Activated CD8-positive, alpha-beta memory T cell treated with anti-CD3 and anti-CD28 coated beads for 24 hours (primary cell): ENCODE measurements at regions not wholly inside any gene's neighbourhood (a gene's known extent, or its start where the extent isn't known, plus 50 kb on each side); places are given as distances from the start of the nearest gene placed in this dataset.
"Not testable (repeated sequence)": the region's sequence is repeated elsewhere in the genome, so short reads cannot be mapped to it uniquely, and the experiment has no call there.

Experiments used
- DNase-seq: peaks from one replicate; pipeline ENCODE4 v3.0.0-alpha.2; 2020

- DNase-seq, result no peak
Measured at GRCh38 chr6:15089569-15090144, 156.2 kb upstream of the JARID2 start.

DNA sequence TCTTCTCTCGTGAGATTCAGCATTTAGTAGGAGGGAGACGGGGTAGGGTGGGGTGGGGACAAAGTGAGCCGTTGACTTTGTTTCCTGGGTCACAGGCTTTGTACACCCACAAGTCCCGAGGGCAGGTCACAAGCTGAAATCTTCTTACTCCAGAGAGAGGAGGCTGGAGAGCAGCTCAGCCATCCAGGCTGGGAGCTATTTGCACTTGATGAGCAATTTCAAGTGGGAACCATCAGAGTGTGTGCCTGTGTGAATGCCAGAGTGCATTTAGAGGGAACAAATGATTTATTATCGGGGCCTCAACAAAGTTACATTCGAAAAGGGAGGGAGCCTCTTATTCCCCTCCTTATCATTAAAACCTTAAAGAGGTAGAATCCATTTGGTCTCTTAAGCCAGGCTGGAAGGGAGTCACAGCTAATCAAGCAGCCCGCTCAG lies 155.7 kb upstream of the JARID2 start:
- DNase-seq, result no peak

GRCh38 chr6:15090745-15091384 lies 155.0 kb upstream of the JARID2 start:
- no peak for DNase-seq

GRCh38 chr6:15096894-15097837 lies 148.7 kb upstream of the JARID2 start:
- DNase-seq, result no peak

DNA sequence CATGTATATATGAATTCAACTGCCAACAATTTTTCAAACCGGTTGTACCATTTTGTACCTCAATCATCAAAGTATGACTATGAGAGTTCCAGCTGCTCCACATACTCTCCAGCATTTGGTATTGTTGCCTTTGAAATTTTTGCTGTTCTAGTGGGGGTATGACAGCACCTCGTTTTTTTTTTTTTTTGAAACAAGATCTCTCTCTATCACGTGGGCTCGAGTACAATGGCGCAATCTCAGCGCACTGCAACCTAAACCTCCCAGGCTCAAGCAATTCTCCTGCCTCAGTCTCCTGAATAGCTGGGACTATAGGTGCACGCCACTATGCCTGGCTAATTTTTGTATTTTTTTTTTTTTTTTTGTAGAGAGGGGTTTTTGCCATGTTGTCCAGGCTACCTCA lies 144.7 kb upstream of the JARID2 start:
- no peak for DNase-seq

- no peak for DNase-seq
Measured at GRCh38 chr6:15102241-15102640, 143.6 kb upstream of the JARID2 start.

DNA sequence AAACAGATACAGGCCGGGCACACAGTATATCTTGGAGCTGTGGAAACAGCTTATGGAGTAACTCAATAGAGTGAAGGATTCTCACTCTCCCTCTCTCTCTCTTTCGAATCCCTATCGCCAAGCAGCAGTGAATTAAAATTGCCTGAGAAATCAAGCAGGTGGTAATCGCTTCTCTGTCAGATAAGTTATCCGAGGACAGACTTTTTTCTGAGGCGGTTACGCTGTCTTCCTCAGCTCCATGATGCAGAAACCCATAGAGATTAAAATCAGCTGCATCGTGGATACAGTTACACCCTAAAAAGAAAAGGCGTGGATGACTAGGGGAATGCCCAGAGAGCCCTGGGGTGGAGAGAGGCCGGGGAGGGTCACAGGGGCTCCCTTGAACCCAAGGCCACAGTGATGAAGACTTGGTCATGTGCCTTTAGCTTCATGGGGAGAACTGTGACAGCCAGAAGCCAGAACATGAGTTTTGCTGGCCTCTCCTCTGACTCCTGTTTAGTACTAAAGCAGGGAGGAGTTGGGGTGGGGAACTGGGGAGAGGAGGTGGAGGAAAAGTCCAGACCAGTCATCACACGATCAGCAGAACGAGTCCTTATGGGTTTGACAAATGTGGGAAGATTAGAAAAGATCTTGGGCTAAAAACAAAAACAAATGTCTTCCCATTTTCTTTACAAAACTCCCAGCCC lies 138.8 kb upstream of the JARID2 start:
- no peak for DNase-seq

DNA sequence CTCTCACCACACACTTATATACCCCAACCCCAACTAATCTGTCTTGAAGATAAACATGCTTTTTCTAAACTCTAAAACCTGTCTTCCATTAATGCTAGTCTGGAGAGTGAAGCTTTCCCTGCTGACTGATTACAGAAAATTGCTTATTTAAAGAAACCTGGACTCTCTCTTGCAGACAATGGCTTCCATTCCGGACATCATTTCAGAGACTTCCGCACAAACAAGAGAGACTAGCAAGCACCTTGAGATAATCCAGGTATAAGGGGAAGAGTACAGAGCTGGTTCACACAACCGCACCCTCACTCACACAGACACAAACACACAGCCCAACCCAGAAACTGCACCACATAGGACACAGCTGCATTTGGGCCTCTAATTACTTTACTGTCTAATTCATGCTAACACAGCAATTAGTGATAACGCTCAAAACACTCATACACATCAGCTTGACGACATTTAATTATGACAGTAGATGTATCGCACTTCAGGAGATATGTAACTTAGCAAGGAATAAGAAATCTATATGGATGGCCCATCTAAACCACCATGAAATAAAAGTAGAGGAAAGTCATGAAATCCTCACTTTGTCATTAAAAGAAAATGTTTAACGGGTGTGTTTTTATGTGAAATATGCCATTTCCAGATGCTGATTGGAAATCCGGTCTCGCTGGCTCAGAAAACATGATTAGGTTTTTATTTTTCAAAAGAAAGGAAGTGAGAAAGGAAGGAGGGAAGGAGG lies 138.1 kb upstream of the JARID2 start:
- DNase-seq, result no peak

DNA sequence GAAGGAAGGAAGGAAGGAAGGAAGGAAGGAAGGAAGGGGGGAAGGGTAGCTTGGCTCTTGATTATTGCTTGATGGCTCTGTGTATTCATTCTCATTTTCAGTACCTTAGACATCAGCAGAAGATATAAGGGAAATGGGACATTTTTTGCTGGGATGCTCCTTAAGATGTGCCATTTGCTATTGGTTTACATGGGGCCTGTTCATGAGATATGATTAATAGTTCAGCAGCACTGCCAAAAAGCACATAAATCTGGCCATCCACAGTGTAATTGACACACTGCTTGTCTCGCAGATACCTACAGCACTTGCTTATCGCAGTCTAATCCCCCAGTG lies 137.5 kb upstream of the JARID2 start:
- DNase-seq, result no peak

GRCh38 chr6:15109338-15110090 lies 136.4 kb upstream of the JARID2 start:
- no peak for DNase-seq

DNA sequence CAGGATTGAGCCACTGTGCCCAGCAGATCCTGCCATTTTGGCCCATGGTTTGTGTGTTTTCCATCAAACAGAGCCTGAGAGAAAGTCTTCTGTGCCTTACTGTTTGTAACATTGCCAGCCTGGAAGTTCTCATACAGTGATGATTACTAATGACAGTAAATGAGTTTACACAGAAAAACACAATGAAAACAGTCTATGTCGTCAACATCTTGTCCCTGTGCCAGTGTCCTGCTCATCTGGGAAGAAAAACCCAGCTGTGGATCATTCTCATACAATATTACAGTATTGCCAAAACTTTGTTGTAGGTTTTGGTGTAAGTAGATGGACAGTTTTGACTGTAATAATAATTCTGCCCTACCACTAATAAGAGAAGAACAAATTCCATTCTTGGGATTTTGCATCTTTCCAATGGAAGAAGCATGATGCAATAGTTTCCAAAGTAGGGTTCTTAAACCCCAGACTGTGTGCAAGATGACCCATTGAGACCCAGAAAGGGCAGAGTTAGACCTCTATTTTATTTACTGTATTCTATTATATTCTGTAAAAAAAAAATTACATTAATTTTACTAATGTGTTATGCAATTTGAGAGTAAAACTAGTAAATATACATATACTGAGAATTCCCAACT lies 135.0 kb upstream of the JARID2 start:
- no peak for DNase-seq

DNA sequence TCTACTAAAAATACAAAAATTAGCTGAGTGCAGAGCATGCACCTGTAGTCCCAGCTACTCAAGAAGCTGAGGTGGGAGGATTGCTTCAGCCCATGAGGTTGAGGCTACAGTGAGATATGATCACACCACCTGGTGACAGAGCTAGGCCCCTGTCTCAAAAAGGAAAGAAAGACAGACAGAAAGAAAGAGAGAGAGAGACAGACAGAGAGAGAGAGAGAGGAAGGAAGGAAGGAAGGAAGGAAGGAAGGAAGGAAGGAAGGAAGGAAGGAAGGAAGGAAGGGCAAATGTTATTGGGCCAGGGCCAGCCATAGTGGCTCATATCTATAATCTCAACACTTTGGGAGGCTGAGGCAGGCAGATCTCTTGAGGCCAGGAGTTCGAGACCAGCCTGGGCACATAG lies 134.3 kb upstream of the JARID2 start:
- not testable (repeated sequence) for DNase-seq

- no peak for DNase-seq
Measured at GRCh38 chr6:15113587-15113986, 132.3 kb upstream of the JARID2 start.

GRCh38 chr6:15114061-15114460 lies 131.8 kb upstream of the JARID2 start:
- DNase-seq, result no peak

DNA sequence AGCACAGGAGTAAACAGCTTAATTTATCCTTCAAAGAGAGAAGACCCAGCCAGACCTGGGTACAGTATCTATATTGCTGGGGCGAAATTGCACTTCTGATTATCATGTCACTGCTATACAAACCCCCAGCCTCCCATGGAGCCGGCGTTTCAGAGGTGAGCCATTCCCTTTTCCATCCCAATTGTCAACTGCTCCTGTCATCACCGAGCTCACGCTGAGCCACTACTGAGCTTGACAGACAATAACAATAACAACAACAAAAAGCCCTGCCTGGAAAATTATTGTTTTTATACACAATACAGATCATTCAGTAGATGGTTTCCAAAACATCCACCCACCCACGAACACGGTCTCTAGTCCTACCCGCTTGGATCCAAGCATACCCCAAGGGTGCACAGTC lies 129.0 kb upstream of the JARID2 start:
- no peak for DNase-seq

- no peak for DNase-seq
Measured at GRCh38 chr6:15121443-15121842, 124.4 kb upstream of the JARID2 start.

DNA sequence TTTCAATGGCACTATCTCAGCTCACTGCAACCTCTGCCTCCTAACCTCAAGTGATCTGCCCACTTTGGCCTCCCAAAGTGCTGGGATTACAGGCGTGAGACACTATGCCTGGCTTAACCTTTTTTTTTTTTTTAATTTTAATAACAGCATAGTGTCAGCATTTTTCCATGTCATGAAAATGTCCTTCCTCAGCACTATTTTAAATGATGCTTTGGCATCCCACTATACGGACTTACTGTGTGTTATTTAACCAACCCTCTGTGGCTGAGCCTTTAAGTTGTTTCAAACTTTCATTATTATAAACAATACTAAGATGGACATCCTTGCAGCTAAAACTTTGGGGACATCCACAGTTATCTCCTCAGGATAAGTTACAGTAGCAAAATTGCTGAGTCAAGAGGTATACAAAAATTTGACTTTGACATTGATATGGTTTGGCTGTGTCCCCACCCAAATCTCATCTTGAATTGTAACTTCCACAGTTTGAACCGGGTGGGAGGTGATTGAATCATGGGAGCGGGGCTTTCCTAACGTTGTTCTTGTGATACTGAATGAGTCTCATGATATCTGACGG lies 123.8 kb upstream of the JARID2 start:
- no peak for DNase-seq

DNA sequence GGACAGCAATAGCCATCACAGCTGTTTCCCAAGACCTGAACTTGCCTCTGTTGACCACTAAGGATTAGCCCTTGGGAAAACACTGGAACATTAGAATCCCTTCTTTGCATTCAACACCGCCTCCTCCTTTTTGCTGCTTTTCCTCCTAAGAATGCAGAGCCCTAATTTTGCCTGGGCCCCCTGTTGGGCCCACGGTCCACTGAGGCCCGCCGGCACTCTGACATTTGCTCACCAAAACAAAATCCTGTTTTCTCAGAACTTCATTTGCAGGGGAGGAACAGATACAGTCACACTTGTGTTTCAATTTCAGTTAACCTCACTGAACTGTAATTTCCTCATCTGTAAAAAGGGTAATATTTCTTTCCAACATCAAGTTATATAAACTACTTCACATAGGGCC lies 116.0 kb upstream of the JARID2 start:
- no peak for DNase-seq

DNA sequence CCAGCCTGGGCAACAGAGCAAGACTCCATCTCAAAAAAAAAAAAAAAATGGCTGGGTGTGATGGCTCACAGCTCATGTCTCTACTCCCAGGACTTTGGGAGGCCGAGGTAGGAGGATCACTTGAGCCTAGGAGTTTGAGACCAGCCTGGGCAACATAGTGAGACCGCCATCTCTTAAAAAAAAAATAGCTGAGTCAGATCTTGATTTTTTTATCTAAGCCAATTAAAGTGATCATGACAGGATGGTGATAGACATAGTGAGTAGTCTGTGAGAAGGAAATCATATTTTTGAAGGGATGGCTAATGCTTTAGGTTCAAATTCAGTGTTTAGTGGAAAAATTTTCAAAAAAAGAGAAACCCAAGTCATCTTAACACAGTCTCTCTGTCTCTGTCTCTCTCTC lies 114.6 kb upstream of the JARID2 start:
- no peak for DNase-seq

DNA sequence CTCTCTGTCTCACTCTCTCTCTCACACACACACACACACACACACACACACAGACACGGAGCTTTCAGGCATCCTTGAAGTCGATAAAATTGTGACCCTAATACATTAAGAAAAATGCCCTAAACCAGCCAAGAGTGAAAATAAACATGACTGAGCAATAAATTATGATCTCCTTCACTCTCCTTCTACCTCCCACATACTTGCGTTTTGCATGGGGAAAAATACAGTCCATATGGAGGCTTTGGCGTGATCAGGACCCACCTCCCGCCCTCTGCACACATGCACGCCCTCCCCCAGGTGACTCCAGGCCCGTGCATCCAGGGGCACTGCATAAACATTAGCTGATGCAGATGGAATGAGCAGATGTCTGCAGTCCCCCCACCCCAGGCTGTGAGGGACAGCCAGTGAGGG lies 114.2 kb upstream of the JARID2 start:
- DNase-seq, result no peak

- DNase-seq, result no peak
Measured at GRCh38 chr6:15132167-15132566, 113.7 kb upstream of the JARID2 start.
